Stimulated activated CD4-positive, alpha-beta T cell treated with anti-CD3 and anti-CD28 coated beads, Interleukin-12 subunit alpha, Interleukin-12 subunit beta, amount 100 ng/mL, for 4 hours (primary cell): ENCODE measurements at regions not wholly inside any gene's neighbourhood (a gene's known extent, or its start where the extent isn't known, plus 50 kb on each side); places are given as distances from the start of the nearest gene placed in this dataset.
A peak's percentile ranks its signal among the peaks of the same experiment; 100 is the strongest.
"Not testable (repeated sequence)": the region's sequence is repeated elsewhere in the genome, so short reads cannot be mapped to it uniquely, and the experiment has no call there.

ENCODE experiments used
- DNase-seq: peaks from one replicate; pipeline ENCODE4 v3.0.0-alpha.2; 2020

- DNase-seq: no peak
These were observed 218.8 kb downstream of the OTUD1 start for GRCh38 chr10:23657677-23658076.

GRCh38 chr10:23671866-23672265 lies 233.0 kb downstream of the OTUD1 start:
- DNase-seq: not testable (repeated sequence)

GRCh38 chr10:23675585-23675984 lies 236.7 kb downstream of the OTUD1 start:
- no peak for DNase-seq

- no peak for DNase-seq
These were observed 237.4 kb downstream of the OTUD1 start for GRCh38 chr10:23676296-23676695.

- no peak for DNase-seq
These were observed 247.8 kb downstream of the OTUD1 start for GRCh38 chr10:23686722-23687121.

GRCh38 chr10:23692736-23693135 lies 253.9 kb downstream of the OTUD1 start:
- no peak for DNase-seq

GRCh38 chr10:23693501-23693901 lies 254.6 kb downstream of the OTUD1 start:
- DNase-seq: no peak

- DNase-seq: no peak
These were observed 255.1 kb downstream of the OTUD1 start for GRCh38 chr10:23693925-23694324.

- DNase-seq: no peak
These were observed 255.6 kb downstream of the OTUD1 start for GRCh38 chr10:23694446-23694920.

- DNase-seq: no peak
These were observed 256.3 kb downstream of the OTUD1 start for GRCh38 chr10:23694921-23695824.

- no peak for DNase-seq
These were observed 257.0 kb downstream of the OTUD1 start for GRCh38 chr10:23695825-23696420.

GRCh38 chr10:23696476-23696875 lies 257.6 kb downstream of the OTUD1 start:
- no peak for DNase-seq

- peak; percentile 42 for DNase-seq
These were observed 264.1 kb downstream of the OTUD1 start for GRCh38 chr10:23702977-23703414.

GRCh38 chr10:23715363-23715762 lies 276.5 kb downstream of the OTUD1 start:
- no peak for DNase-seq

- no peak for DNase-seq
These were observed 279.0 kb downstream of the OTUD1 start for GRCh38 chr10:23717913-23718312.

- DNase-seq: no peak
These were observed 280.1 kb downstream of the OTUD1 start for GRCh38 chr10:23718946-23719345.

- DNase-seq: no peak
These were observed 284.9 kb downstream of the OTUD1 start for GRCh38 chr10:23723796-23724195.

- no peak for DNase-seq
These were observed 286.7 kb downstream of the OTUD1 start for GRCh38 chr10:23725548-23725947.

- DNase-seq: no peak
These were observed 303.5 kb downstream of the OTUD1 start for GRCh38 chr10:23742368-23742767.

- DNase-seq: no peak
These were observed 303.9 kb downstream of the OTUD1 start for GRCh38 chr10:23742807-23743206.

- no peak for DNase-seq
These were observed 315.3 kb downstream of the OTUD1 start for GRCh38 chr10:23754179-23754578.

- no peak for DNase-seq
These were observed 316.1 kb downstream of the OTUD1 start for GRCh38 chr10:23754941-23755340.

- no peak for DNase-seq
These were observed 316.7 kb downstream of the OTUD1 start for GRCh38 chr10:23755556-23755955.

GRCh38 chr10:23768281-23768680 lies 329.4 kb downstream of the OTUD1 start:
- no peak for DNase-seq
